Right cardiac atrium (tissue), 5 donors: ENCODE measurements at regions not wholly inside any gene's neighbourhood (a gene's known extent, or its start where the extent isn't known, plus 50 kb on each side); places are given as distances from the start of the nearest gene placed in this dataset.
"Not testable (repeated sequence)": the region's sequence is repeated elsewhere in the genome, so short reads cannot be mapped to it uniquely, and the experiment has no call there.

Experiments
- ATAC-seq, 2 donors: fragments of 200-7000 bp; cut with Tn5 transposase; one replicate each; pipeline versions ENCODE4 v1.8.0 to v1.9.1; 2020; ENCODE audit warnings: moderate library complexity in 2 of 2, mild to moderate bottlenecking in 1 of 2
- DNase-seq, 3 donors: peaks; one replicate each; pipeline ENCODE4 v3.0.0-alpha.2; 2020
- H3K27ac ChIP-seq: one replicate; pipeline ENCODE4 v1.5.1; 2013; ENCODE audit warnings: mild to moderate bottlenecking, low read length, control low read depth, moderate library complexity
- H3K27me3 ChIP-seq: one replicate; pipeline ENCODE4 v1.6.1; 2013; ENCODE audit not compliant: control insufficient read depth, insufficient read depth
- H3K4me1 ChIP-seq: one replicate; pipeline ENCODE4 v1.6.1; 2013; ENCODE audit warnings: low read length; ENCODE audit not compliant: control insufficient read depth, insufficient read depth
- H3K4me3 ChIP-seq: one replicate; pipeline ENCODE4 v1.5.1; 2013; ENCODE audit warnings: low read length, control low read depth
- H3K9me3 ChIP-seq: one replicate; pipeline ENCODE4 v1.6.1; 2013; ENCODE audit warnings: low read length; ENCODE audit not compliant: control insufficient read depth
- WGBS: extraction: QIAGEN DNeasy Blood & Tissue Kit; methylation state at CpG from one replicate; pipeline ENCODE4 v1.1.7; 2013; 5-methylcytosine and 5-hydroxymethylcytosine counted together
- intact Hi-C, 4 donors: fragments of 100-400 bp; cut with DNase I; formaldehyde crosslinking; loops; one replicate each; pipeline versions ENCODE4 v1.11.0 to v1.14.0; 2022 to 2023
- donor health status: healthy with polysubstance abuse.
- donor health status: DM: no; HTN: yes; CAD: no.
- donor health status: DM: no; HTN: no; CAD: no.
- donor health status: DM: no; HTN: yes; CAD: no; lungs with severe emphysema.
- donor health status: DM: yes; HTN: yes; CAD: no.

- intact Hi-C loops = no loop called here
- Histone ChIP-seq H3K4me3 (no peak overlapping the region), H3K9me3 (no peaks in the 10 kb centered on the region), H3K27me3 (no peaks in the 10 kb centered on the region), H3K27ac (no peak overlapping the region), H3K4me1 (no peaks in the 10 kb centered on the region)
- DNase-seq = no peak
- WGBS = 77% methylated on average over 3 of the region's 3 CpGs
- no peak for ATAC-seq
Measured at GRCh38 chr2:139686205-139686604, 906.0 kb upstream of the NXPH2 start.

- Histone ChIP-seq H3K27ac (no peak overlapping the region), H3K27me3 (no peaks in the 10 kb centered on the region), H3K4me1 (no peaks in the 10 kb centered on the region), H3K9me3 (no peaks in the 10 kb centered on the region), H3K4me3 (no peak overlapping the region)
- intact Hi-C loops = no loop called here
- ATAC-seq = no peak
- WGBS = 77% methylated on average over 5 of the region's 5 CpGs
- DNase-seq = no peak
Measured at GRCh38 chr2:139685090-139685983, 905.1 kb upstream of the NXPH2 start.

- intact Hi-C loops = no loop called here
- Histone ChIP-seq H3K27ac (no peak overlapping the region), H3K4me1 (no peaks in the 10 kb centered on the region), H3K4me3 (no peak overlapping the region), H3K9me3 (no peaks in the 10 kb centered on the region), H3K27me3 (no peaks in the 10 kb centered on the region)
- 64% methylated on average over 5 of the region's 5 CpGs for WGBS
- ATAC-seq (no peak), DNase-seq (no peak)
Measured at GRCh38 chr2:139684286-139684860, 904.2 kb upstream of the NXPH2 start.

- DNase-seq = no peak
- ATAC-seq = no peak
- Histone ChIP-seq H3K27ac (no peak overlapping the region), H3K9me3 (no peaks in the 10 kb centered on the region), H3K27me3 (no peaks in the 10 kb centered on the region), H3K4me3 (no peak overlapping the region), H3K4me1 (no peaks in the 10 kb centered on the region)
- intact Hi-C loops = no loop called here
Measured at GRCh38 chr2:139674577-139674976, 894.4 kb upstream of the NXPH2 start.

- WGBS = 64% methylated on average over 4 of the region's 4 CpGs
- intact Hi-C loops, DNase-seq, H3K9me3 ChIP-seq, H3K4me1 ChIP-seq, H3K27me3 ChIP-seq, H3K27ac ChIP-seq, ATAC-seq, H3K4me3 ChIP-seq: not testable (repeated sequence)
Measured at GRCh38 chr2:139673447-139673846, 893.3 kb upstream of the NXPH2 start.

- no peak for DNase-seq
- Histone ChIP-seq H3K4me3 (no peak overlapping the region), H3K27me3 (no peaks in the 10 kb centered on the region), H3K27ac (no peak overlapping the region), H3K4me1 (no peaks in the 10 kb centered on the region), H3K9me3 (no peaks in the 10 kb centered on the region)
- 73% methylated on average over 2 of the region's 2 CpGs for WGBS
- intact Hi-C loops = no loop called here
- no peak for ATAC-seq
Measured at GRCh38 chr2:139669675-139670074, 889.5 kb upstream of the NXPH2 start.

- H3K27ac ChIP-seq = no peak overlapping the region
- intact Hi-C loops = no loop called here
- DNase-seq (no peak), ATAC-seq (no peak)
- no peaks in the 10 kb centered on the region for H3K27me3 ChIP-seq
- no peak overlapping the region for H3K4me3 ChIP-seq
- H3K4me1 ChIP-seq = no peaks in the 10 kb centered on the region
- H3K9me3 ChIP-seq = no peaks in the 10 kb centered on the region
Measured at GRCh38 chr2:139652385-139652784, 872.2 kb upstream of the NXPH2 start.

- no peak for ATAC-seq
- Histone ChIP-seq H3K4me3 (no peak overlapping the region), H3K27ac (no peak overlapping the region), H3K4me1 (no peaks in the 10 kb centered on the region), H3K27me3 (no peaks in the 10 kb centered on the region), H3K9me3 (no peaks in the 10 kb centered on the region)
- intact Hi-C loops = no loop called here
- DNase-seq = no peak
Measured at GRCh38 chr2:139645617-139646016, 865.4 kb upstream of the NXPH2 start.

GRCh38 chr2:139643139-139643538, 862.9 kb upstream of the NXPH2 start:
- Histone ChIP-seq H3K27me3 (no peaks in the 10 kb centered on the region), H3K4me3 (no peak overlapping the region), H3K9me3 (no peaks in the 10 kb centered on the region), H3K4me1 (no peaks in the 10 kb centered on the region), H3K27ac (no peak overlapping the region)
- ATAC-seq = no peak
- DNase-seq = no peak
- intact Hi-C loops = no loop called here

DNA sequence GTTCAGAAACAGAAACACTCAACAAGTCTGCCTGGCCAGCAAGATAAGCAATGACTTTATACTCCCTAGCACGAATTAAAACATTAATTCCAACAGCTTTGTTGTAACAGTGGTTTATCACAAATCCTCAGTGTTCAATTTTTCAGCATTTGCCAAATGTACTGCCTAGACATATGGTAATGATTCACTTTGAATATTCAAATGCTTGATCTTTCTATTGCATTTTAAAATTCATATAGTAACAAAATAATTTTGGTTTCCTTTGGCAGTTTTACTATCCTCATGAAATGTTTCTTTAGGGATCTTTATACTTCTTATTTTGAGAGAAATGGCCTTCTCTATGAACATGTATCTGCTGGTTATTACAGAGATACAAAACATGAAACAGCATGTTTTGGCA, 851.8 kb upstream of the NXPH2 start:
- intact Hi-C loops = no loop called here
- Histone ChIP-seq H3K9me3 (no peaks in the 10 kb centered on the region), H3K4me1 (no peaks in the 10 kb centered on the region), H3K4me3 (no peak overlapping the region), H3K27ac (no peak overlapping the region), H3K27me3 (no peaks in the 10 kb centered on the region)
- DNase-seq (no peak), ATAC-seq (no peak)
- 16% methylated on average over 1 of the region's 1 CpG for WGBS

GRCh38 chr2:139628931-139629330, 848.7 kb upstream of the NXPH2 start:
- Histone ChIP-seq H3K27me3 (no peaks in the 10 kb centered on the region), H3K9me3 (no peaks in the 10 kb centered on the region), H3K27ac (no peak overlapping the region), H3K4me1 (no peaks in the 10 kb centered on the region), H3K4me3 (no peak overlapping the region)
- DNase-seq = no peak
- no peak for ATAC-seq
- WGBS = 63% methylated on average over 2 of the region's 2 CpGs
- intact Hi-C loops = no loop called here

DNA sequence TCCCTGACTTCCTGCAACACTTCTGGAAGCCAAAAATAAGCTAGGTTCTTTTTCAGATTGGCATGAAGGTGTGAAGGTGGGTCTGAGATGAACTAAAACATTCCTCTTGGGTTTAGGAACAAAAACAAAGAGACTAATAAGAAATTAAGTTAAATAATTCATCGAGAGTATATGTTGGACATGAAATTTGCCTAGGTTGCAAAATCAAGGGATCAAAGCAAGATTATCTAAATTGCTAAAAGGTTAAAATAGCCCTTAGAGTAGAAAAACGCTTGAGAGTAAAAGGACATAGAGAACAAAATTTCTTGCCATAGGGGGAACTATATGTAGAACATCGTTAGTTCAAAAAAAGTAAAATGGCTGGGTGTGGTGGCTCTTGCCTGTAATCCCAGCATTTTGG, 845.9 kb upstream of the NXPH2 start:
- Histone ChIP-seq H3K27ac (no peak overlapping the region), H3K4me3 (no peak overlapping the region), H3K27me3 (no peaks in the 10 kb centered on the region), H3K9me3 (no peaks in the 10 kb centered on the region), H3K4me1 (no peaks in the 10 kb centered on the region)
- intact Hi-C loops = no loop called here
- 91% methylated on average over 3 of the region's 3 CpGs for WGBS
- DNase-seq (no peak), ATAC-seq (no peak)
